WTC11 (cell line): ENCODE measurements at regions not wholly inside any gene's neighbourhood (a gene's known extent, or its start where the extent isn't known, plus 50 kb on each side); places are given as distances from the start of the nearest gene placed in this dataset.
A peak's percentile ranks its signal among the peaks of the same experiment; 100 is the strongest.
"Not testable (repeated sequence)": the region's sequence is repeated elsewhere in the genome, so short reads cannot be mapped to it uniquely, and the experiment has no call there.

Source experiments
- ATAC-seq: fragments of 200-7000 bp; cut with Tn5 transposase; 2 replicates; pipeline ENCODE4 v1.10.0; 2021; ENCODE audit warnings: mild to moderate bottlenecking, moderate library complexity
- CTCF ChIA-PET: fragments of 300-600 bp; sonication (Branson Sonifier 250); formaldehyde crosslinking; loops from one replicate; lab custom pipeline; 2021; ENCODE audit warnings: antibody characterized with exemption; lab: Charles Lee
- POLR2A ChIA-PET: fragments of 350-600 bp; sonication (Branson Sonifier 250); formaldehyde crosslinking; loops from one replicate; lab custom pipeline; 2021; ENCODE audit warnings: antibody characterized with exemption; lab: Charles Lee
- DNase-seq: peaks from one replicate; pipeline ENCODE4 v3.0.0; 2021; ENCODE audit warnings: low spot score
- H3K27ac Mint-ChIP-seq: 2 replicates; pipeline ENCODE4 v1.8.0; 2021; ENCODE audit warnings: mixed read lengths
- H3K27me3 Mint-ChIP-seq: 2 replicates; pipeline ENCODE4 v1.8.0; 2021; ENCODE audit warnings: low read depth, mild to moderate bottlenecking, moderate library complexity, mixed read lengths
- H3K36me3 Mint-ChIP-seq: 2 replicates; pipeline ENCODE4 v1.8.0; 2021; ENCODE audit warnings: mixed read lengths
- H3K4me1 Mint-ChIP-seq: 2 replicates; pipeline ENCODE4 v1.8.0; 2022; ENCODE audit warnings: mixed read lengths
- H3K4me3 Mint-ChIP-seq: 2 replicates; pipeline ENCODE4 v1.8.0; 2021; ENCODE audit warnings: mild to moderate bottlenecking, moderate library complexity, mixed read lengths
- H3K9me3 Mint-ChIP-seq: 2 replicates; pipeline ENCODE4 v1.8.0; 2021; ENCODE audit warnings: mixed read lengths
- CTCF ChIP-seq: fragments of 200-600 bp; IDR thresholded peaks from 2 replicates; pipeline ENCODE4 v1.8.0; 2022; ENCODE audit warnings: antibody characterized with exemption
- EMX1 ChIP-seq: fragments of 250-450 bp; sonication (Bioruptor Pico); IDR thresholded peaks from 2 replicates; pipeline ENCODE4 v1.8.0; 2021; ENCODE audit warnings: mild to moderate bottlenecking
- KAT7 ChIP-seq: sonication (generic); formaldehyde crosslinking; IDR thresholded peaks from 2 replicates; pipeline ENCODE4 v1.8.1; 2023; ENCODE audit warnings: missing genetic modification reagents, mild to moderate bottlenecking, borderline replicate concordance
- MXD4 ChIP-seq: fragments of 250-450 bp; sonication (Bioruptor Pico); IDR thresholded peaks from 2 replicates; pipeline ENCODE4 v1.8.0; 2021; ENCODE audit warnings: mild to moderate bottlenecking, moderate library complexity, borderline replicate concordance
- OVOL2 ChIP-seq: fragments of 250-450 bp; sonication (Bioruptor Pico); IDR thresholded peaks from 2 replicates; pipeline ENCODE4 v1.9.0; 2021; ENCODE audit warnings: mild to moderate bottlenecking, borderline replicate concordance
- PRRX2 ChIP-seq: fragments of 250-450 bp; sonication (Bioruptor Pico); IDR thresholded peaks from 2 replicates; pipeline ENCODE4 v1.8.0; 2021; ENCODE audit warnings: mild to moderate bottlenecking
- SP1 ChIP-seq: sonication (generic); formaldehyde crosslinking; conservative IDR thresholded peaks from 2 replicates; pipeline ENCODE4 v1.8.1; 2022; ENCODE audit warnings: missing genetic modification reagents
- USF1 ChIP-seq: sonication (generic); formaldehyde crosslinking; IDR thresholded peaks from 2 replicates; pipeline ENCODE4 v1.8.0; 2022; ENCODE audit warnings: mild to moderate bottlenecking, missing genetic modification reagents
- ZNF138 ChIP-seq: sonication (generic); formaldehyde crosslinking; conservative IDR thresholded peaks from 2 replicates; pipeline ENCODE4 v1.8.1; 2022; ENCODE audit warnings: mild to moderate bottlenecking, moderate library complexity, missing genetic modification reagents
- ZNF396 ChIP-seq: fragments of 250-450 bp; sonication (Bioruptor Pico); IDR thresholded peaks from 2 replicates; pipeline ENCODE4 v1.8.0; 2021; ENCODE audit warnings: mild to moderate bottlenecking, moderate library complexity, borderline replicate concordance
- ZNF512 ChIP-seq: sonication (generic); formaldehyde crosslinking; IDR thresholded peaks from 2 replicates; pipeline ENCODE4 v1.8.1; 2022; ENCODE audit warnings: missing genetic modification reagents, borderline replicate concordance
- ZNF532 ChIP-seq: fragments of 250-450 bp; sonication (Bioruptor Pico); IDR thresholded peaks from 2 replicates; pipeline ENCODE4 v1.9.0; 2021; ENCODE audit warnings: mild to moderate bottlenecking, borderline replicate concordance
- ZSCAN18 ChIP-seq: fragments of 250-450 bp; sonication (Bioruptor Pico); IDR thresholded peaks from 2 replicates; pipeline ENCODE4 v2.1.2; 2022; ENCODE audit warnings: mild to moderate bottlenecking, moderate library complexity

- Mint-ChIP-seq H3K27ac (no peak overlapping the region), H3K36me3 (peaks cover 29% of the 10 kb centered on the region), H3K27me3 (no peaks in the 10 kb centered on the region; the same call in 1 of the 2 replicates), H3K9me3 (peaks cover 24% of the 10 kb centered on the region), H3K4me1 (no peaks in the 10 kb centered on the region), H3K4me3 (no peak overlapping the region)
- ATAC-seq (peak; percentile 43; the same call in 1 of the 2 replicates), DNase-seq (no peak)
- TF ChIP-seq PRRX2 (CRISPR knock-in tag) (no peak), CTCF (peak; percentile 26; the same call in 1 of the 2 replicates)
- POLR2A ChIA-PET: no interaction called here
- CTCF ChIA-PET: interaction anchor here (0.6 to 1.2 kb wide), 14 partner anchors 12 to 881 kb away, joined by 3 to 7 read pairs (median 4); partner anchors contain the start of genes ZC3H12B and ZC4H2
Observed at GRCh38 chrX:65451663-65452062, 82.9 kb downstream of the LAS1L start.

GRCh38 chrX:65420154-65420553 is 114.4 kb downstream of the LAS1L start:
- H3K4me3 Mint-ChIP-seq: no peak overlapping the region
- H3K4me1 Mint-ChIP-seq: no peaks in the 10 kb centered on the region
- ChIA-PET CTCF (no interaction called here), POLR2A (no interaction called here)
- no peak for DNase-seq
- H3K27ac Mint-ChIP-seq: no peak overlapping the region
- H3K27me3 Mint-ChIP-seq: peaks cover 6% of the 10 kb centered on the region
- no peak for ATAC-seq
- peaks cover 15% of the 10 kb centered on the region for H3K9me3 Mint-ChIP-seq
- no peak for TF ChIP-seq PRRX2 (CRISPR knock-in tag)
- TF ChIP-seq ZSCAN18 (CRISPR knock-in tag): no peak
- no peak for TF ChIP-seq OVOL2 (CRISPR knock-in tag)
- TF ChIP-seq ZNF396 (CRISPR knock-in tag): no peak
- TF ChIP-seq USF1 (CRISPR knock-in tag): no peak
- TF ChIP-seq, all 79 proteins: peak for 0
- H3K36me3 Mint-ChIP-seq: 0 out of 2 replicates have a peak, but pooled peaks cover 3% of the 10 kb centered on the region

GRCh38 chrX:65407662-65408061 is 126.9 kb downstream of the LAS1L start:
- ATAC-seq: peak; percentile 15
- H3K4me1 Mint-ChIP-seq, H3K36me3 Mint-ChIP-seq, CTCF ChIA-PET, POLR2A ChIA-PET, H3K9me3 Mint-ChIP-seq, DNase-seq, H3K27ac Mint-ChIP-seq: not testable (repeated sequence)
- Mint-ChIP-seq H3K4me3 (peak overlapping the region; percentile 67), H3K27me3 (peaks cover 52% of the 10 kb centered on the region)

GRCh38 chrX:65407157-65407626 is 127.4 kb downstream of the LAS1L start:
- Mint-ChIP-seq H3K4me3 (peak overlapping the region; percentile 67), H3K4me1 (no peaks in the 10 kb centered on the region), H3K36me3 (no peaks in the 10 kb centered on the region; the same call in 1 of the 2 replicates), H3K27me3 (peaks cover 52% of the 10 kb centered on the region), H3K9me3 (peaks cover 10% of the 10 kb centered on the region; the same call in 1 of the 2 replicates), H3K27ac (no peak overlapping the region)
- ATAC-seq (peak; percentile 70), DNase-seq (peak; percentile 15)
- ChIA-PET POLR2A (no interaction called here), CTCF (no interaction called here)
- no peak for TF ChIP-seq ZNF138 (CRISPR knock-in tag)
- TF ChIP-seq EMX1 (CRISPR knock-in tag): no peak

- DNase-seq: peak; percentile 29
- H3K27me3 Mint-ChIP-seq: peaks cover 52% of the 10 kb centered on the region
- no peak for TF ChIP-seq KAT7 (CRISPR knock-in tag)
- TF ChIP-seq SP1: 0 out of 2 replicates have a peak, but pooled peaks have one; percentile 17
- TF ChIP-seq ZNF512: no peak
- TF ChIP-seq MXD4 (CRISPR knock-in tag): no peak
- no peak for TF ChIP-seq ZNF532 (CRISPR knock-in tag)
Observed at GRCh38 chrX:65406532-65406931, 128.1 kb downstream of the LAS1L start.

More at GRCh38 chrX:65406532-65406931, 128.1 kb downstream of the LAS1L start:
- no peaks in the 10 kb centered on the region; the same call in 1 of the 2 replicates for H3K36me3 Mint-ChIP-seq
- H3K27ac Mint-ChIP-seq: no peak overlapping the region
- ChIA-PET POLR2A (no interaction called here), CTCF (no interaction called here)
- H3K4me3 Mint-ChIP-seq: peak overlapping the region; percentile 67
- H3K9me3 Mint-ChIP-seq: peaks cover 10% of the 10 kb centered on the region; the same call in 1 of the 2 replicates
- H3K4me1 Mint-ChIP-seq: no peaks in the 10 kb centered on the region
- ATAC-seq: peak; percentile 71
